Right lobe of liver (tissue), 4 donors: ENCODE measurements at regions not wholly inside any gene's neighbourhood (a gene's known extent, or its start where the extent isn't known, plus 50 kb on each side); places are given as distances from the start of the nearest gene placed in this dataset.

Source experiments
- CTCF ChIP-seq, 4 donors: fragments of 200-600 bp in 3 of 4; fragments of 450-650 bp in 1 of 4; IDR thresholded peaks; one replicate each; pipeline versions ENCODE4 v1.5.1 to v1.8.0; 2016 to 2022; ENCODE audit warnings: antibody characterized with exemption in 4 of 4, mild to moderate bottlenecking in 2 of 4
- POLR2A ChIP-seq: fragments of 450-650 bp; IDR thresholded peaks from one replicate; pipeline ENCODE4 v1.6.1; 2017; ENCODE audit warnings: antibody characterized with exemption, mild to moderate bottlenecking
- donor health status: DM: no; HTN: no; CAD: no.
- donor health status: DM: no; HTN: no; CAD: no.
- donor health status: DM: no; HTN: yes; CAD: no.

- TF ChIP-seq CTCF (IDR thresholded peaks at IDR 0.05) (no peak), POLR2A (no peak)
These were observed 235.9 kb upstream of the ZNF32 start for GRCh38 chr10:43884501-43885105.
